22Rv1 (cell line): ENCODE measurements at regions not wholly inside any gene's neighbourhood (a gene's known extent, or its start where the extent isn't known, plus 50 kb on each side); places are given as distances from the start of the nearest gene placed in this dataset.

ENCODE experiments used
- H3K27ac ChIP-seq: fragments of 450-650 bp; 2 replicates; pipeline ENCODE4 v1.5.1; 2017
- CTCF ChIP-seq: fragments of 450-650 bp; IDR thresholded peaks from 2 replicates; pipeline ENCODE4 v1.5.1; 2017; ENCODE audit warnings: mild to moderate bottlenecking
- ZFX ChIP-seq: fragments of 450-650 bp; IDR thresholded peaks from 2 replicates; pipeline ENCODE4 v1.6.1; 2017; ENCODE audit warnings: antibody characterized with exemption, borderline replicate concordance

DNA sequence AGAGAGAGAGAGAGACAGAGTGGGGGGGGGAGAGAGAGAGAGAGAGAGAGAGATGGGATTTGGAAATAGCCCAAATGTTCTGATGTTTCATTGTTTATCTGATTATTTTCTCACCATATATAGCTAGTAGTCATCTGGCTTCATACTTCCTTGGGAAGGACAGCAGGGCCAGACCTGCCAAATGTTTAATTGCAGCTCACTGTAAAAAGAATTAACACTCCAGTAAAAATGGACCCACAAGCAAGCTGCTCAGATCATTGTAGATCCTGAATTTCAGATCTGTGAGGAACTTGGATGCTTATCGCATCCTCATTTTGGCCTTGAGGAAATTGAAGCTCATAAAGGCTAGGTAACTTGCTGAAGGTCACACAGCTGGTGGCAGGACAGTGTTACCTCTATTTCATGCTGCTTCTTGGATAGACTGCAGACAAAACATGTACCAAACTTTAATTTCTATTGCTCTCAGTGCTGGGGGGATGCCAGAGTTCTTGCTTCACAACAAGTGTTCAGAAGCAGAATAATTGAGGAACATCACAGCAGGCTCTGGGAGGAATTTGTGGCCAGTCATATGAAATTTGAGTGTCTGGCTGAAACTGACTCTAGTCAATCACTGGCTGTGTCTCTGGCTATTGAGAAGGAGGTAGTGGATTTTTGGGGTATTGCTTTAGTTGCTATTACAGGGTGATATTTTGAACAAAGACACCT is 223.5 kb downstream of the PIK3C3 start:
- no peak overlapping the region; the same call in 1 of the 2 replicates for H3K27ac ChIP-seq
- TF ChIP-seq CTCF: no peak
- TF ChIP-seq ZFX: no peak

GRCh38 chr18:42179542-42180121 is 224.6 kb downstream of the PIK3C3 start:
- no peak for TF ChIP-seq CTCF
- no peak for TF ChIP-seq ZFX

GRCh38 chr18:42181474-42181873 is 226.4 kb downstream of the PIK3C3 start:
- H3K27ac ChIP-seq: no peak overlapping the region
- TF ChIP-seq ZFX (no peak), CTCF (no peak)

More at GRCh38 chr18:42179542-42180121, 224.6 kb downstream of the PIK3C3 start:
- H3K27ac ChIP-seq: no peak overlapping the region

DNA sequence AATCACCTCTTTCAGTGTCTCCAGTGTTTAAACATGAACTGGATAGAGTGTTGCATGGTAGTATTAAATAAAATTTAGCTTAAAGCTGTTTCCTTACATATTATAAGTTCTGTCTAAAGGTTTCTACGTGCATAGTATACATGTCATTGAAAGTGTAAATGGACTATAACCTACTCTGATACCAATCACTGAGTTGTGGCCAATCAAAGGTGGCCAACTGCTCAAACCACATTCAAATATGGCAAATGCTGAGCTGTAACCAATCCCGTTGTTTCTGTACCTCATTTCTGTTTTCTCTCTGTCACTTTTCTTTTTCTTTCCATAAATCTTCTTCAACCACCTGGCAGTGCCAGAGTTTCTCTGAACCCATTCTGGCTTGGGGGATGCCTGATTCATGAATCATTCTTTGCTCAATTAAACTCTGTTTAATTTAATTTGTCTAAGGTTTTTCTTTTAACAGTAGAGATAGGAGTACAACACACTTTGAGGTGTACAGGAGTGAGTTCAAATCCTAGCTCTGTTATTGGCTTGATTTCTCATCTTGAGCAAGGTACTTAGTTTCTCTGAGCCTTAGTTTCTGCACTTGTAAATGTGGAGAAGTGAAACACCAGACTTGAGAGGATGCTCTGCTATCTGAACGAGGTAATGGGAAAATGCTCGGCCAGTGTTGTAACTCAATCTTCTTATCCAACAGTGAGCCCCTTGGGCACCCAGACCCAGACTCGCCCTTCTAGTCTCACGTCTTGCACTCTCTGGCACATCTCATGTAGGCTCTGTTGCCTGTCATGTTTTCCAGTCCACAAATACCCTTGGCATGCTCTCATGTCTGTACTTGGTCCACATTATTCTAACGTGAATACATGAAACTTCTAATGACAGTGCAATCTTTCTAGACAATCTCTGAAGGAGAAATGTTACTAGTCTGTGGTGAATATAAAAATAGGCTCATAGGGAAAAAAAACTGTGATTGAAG is 228.0 kb downstream of the PIK3C3 start:
- TF ChIP-seq CTCF: no peak
- TF ChIP-seq ZFX: no peak
- no peak overlapping the region for H3K27ac ChIP-seq

DNA sequence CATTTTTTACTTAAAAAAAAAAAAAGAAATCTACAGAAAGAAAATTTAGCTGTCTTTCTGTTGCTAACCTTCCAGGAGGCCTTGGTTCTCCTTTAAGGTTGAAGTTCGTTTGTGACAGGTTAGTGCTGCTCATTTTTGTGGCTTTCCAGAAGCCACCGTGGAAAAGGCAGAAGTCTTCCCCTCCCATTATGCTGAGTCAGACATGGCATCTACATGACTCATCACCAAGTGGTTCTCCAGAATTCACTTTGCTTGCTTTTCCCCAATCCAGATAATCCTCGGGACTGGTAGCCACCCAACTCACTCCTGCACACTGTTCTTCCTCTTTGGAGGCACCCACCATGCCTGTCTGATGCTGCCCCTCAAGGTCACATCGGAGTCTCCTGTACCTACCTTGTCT is 228.7 kb downstream of the PIK3C3 start:
- TF ChIP-seq CTCF: no peak
- no peak for TF ChIP-seq ZFX
- no peak overlapping the region for H3K27ac ChIP-seq

GRCh38 chr18:42184685-42185477 is 229.8 kb downstream of the PIK3C3 start:
- H3K27ac ChIP-seq: no peak overlapping the region
- no peak for TF ChIP-seq CTCF
- TF ChIP-seq ZFX: no peak
